ENCODE measurements at regions not wholly inside any gene's neighbourhood (a gene's known extent, or its start where the extent isn't known, plus 50 kb on each side); places are given as distances from the start of the nearest gene placed in this dataset.

GRCh38 chr11:11081776-11082175 is 223.9 kb upstream of the ZBED5 start:
- no peak for DNase-seq (ENCODE audit: low read depth in 3 of 3, low spot score in 2 of 3)

GRCh38 chr11:11081288-11081687 is 223.4 kb upstream of the ZBED5 start:
- DNase-seq (ENCODE audit: low read depth in 3 of 3, low spot score in 2 of 3), result no peak

- DNase-seq (ENCODE audit: low read depth in 3 of 3, low spot score in 2 of 3), result no peak
Observed at GRCh38 chr11:11078344-11079086, 220.7 kb upstream of the ZBED5 start.

GRCh38 chr11:11077898-11078297 is 220.0 kb upstream of the ZBED5 start:
- no peak for DNase-seq (ENCODE audit: low read depth in 3 of 3, low spot score in 2 of 3)

GRCh38 chr11:11076879-11077278 is 219.0 kb upstream of the ZBED5 start:
- DNase-seq (ENCODE audit: low read depth in 3 of 3, low spot score in 2 of 3), result no peak

- DNase-seq (ENCODE audit: low read depth in 3 of 3, low spot score in 2 of 3), result no peak
Observed at GRCh38 chr11:11076276-11076675, 218.4 kb upstream of the ZBED5 start.

GRCh38 chr11:11075515-11076171 is 217.8 kb upstream of the ZBED5 start:
- no peak for DNase-seq (ENCODE audit: low read depth in 3 of 3, low spot score in 2 of 3)

- no peak for DNase-seq (ENCODE audit: low read depth in 3 of 3, low spot score in 2 of 3)
Observed at GRCh38 chr11:11074686-11075335, 217.0 kb upstream of the ZBED5 start.

GRCh38 chr11:11073996-11074395 is 216.1 kb upstream of the ZBED5 start:
- DNase-seq (ENCODE audit: low read depth in 3 of 3, low spot score in 2 of 3), result no peak

GRCh38 chr11:11072067-11072466 is 214.2 kb upstream of the ZBED5 start:
- DNase-seq (ENCODE audit: low read depth in 3 of 3, low spot score in 2 of 3), result no peak

- no peak for DNase-seq (ENCODE audit: low read depth in 3 of 3, low spot score in 2 of 3)
Observed at GRCh38 chr11:11071486-11071885, 213.6 kb upstream of the ZBED5 start.

GRCh38 chr11:11070976-11071375 is 213.1 kb upstream of the ZBED5 start:
- DNase-seq (ENCODE audit: low read depth in 3 of 3, low spot score in 2 of 3), result no peak

GRCh38 chr11:11069841-11070835 is 212.3 kb upstream of the ZBED5 start:
- peak; percentile 18 to 50 (median 45) for DNase-seq (ENCODE audit: low read depth in 3 of 3, low spot score in 2 of 3)

GRCh38 chr11:11068113-11068512 is 210.3 kb upstream of the ZBED5 start:
- DNase-seq (ENCODE audit: low read depth in 3 of 3, low spot score in 2 of 3), result no peak

- DNase-seq (ENCODE audit: low read depth in 3 of 3, low spot score in 2 of 3), result no peak
Observed at GRCh38 chr11:11065396-11065795, 207.5 kb upstream of the ZBED5 start.

GRCh38 chr11:11057472-11057854 is 199.6 kb upstream of the ZBED5 start:
- DNase-seq (ENCODE audit: low read depth in 3 of 3, low spot score in 2 of 3), result no peak

GRCh38 chr11:11056749-11057471 is 199.1 kb upstream of the ZBED5 start:
- no peak for DNase-seq (ENCODE audit: low read depth in 3 of 3, low spot score in 2 of 3)

GRCh38 chr11:11056316-11056715 is 198.5 kb upstream of the ZBED5 start:
- DNase-seq (ENCODE audit: low read depth in 3 of 3, low spot score in 2 of 3), result no peak

GRCh38 chr11:11047851-11048610 is 190.2 kb upstream of the ZBED5 start:
- no peak for DNase-seq (ENCODE audit: low read depth in 3 of 3, low spot score in 2 of 3)

Data from right renal cortex interstitium (tissue), 3 donors.